Hematopoietic multipotent progenitor cell (in vitro differentiated cells): ENCODE measurements at regions not wholly inside any gene's neighbourhood (a gene's known extent, or its start where the extent isn't known, plus 50 kb on each side); places are given as distances from the start of the nearest gene placed in this dataset.

Experiments
- DNase-seq, 3 donors: peaks; one replicate each; pipeline ENCODE4 v3.0.0-alpha.2; 2011 to 2015; ENCODE audit warnings: low read depth in 2 of 3, low spot score in 2 of 3

GRCh38 chr12:106001837-106002218, 136.9 kb downstream of the NUAK1 start:
- DNase-seq: no peak

GRCh38 chr12:106003297-106003696, 135.5 kb downstream of the NUAK1 start:
- no peak for DNase-seq

- no peak for DNase-seq
Observed at GRCh38 chr12:106004289-106004688, 134.5 kb downstream of the NUAK1 start.

GRCh38 chr12:106006382-106006781, 132.4 kb downstream of the NUAK1 start:
- DNase-seq: no peak

GRCh38 chr12:106006940-106007339, 131.8 kb downstream of the NUAK1 start:
- no peak for DNase-seq

- no peak for DNase-seq
Observed at GRCh38 chr12:106010741-106011140, 128.0 kb downstream of the NUAK1 start.
